GM12878 (cell line): ENCODE measurements at regions not wholly inside any gene's neighbourhood (a gene's known extent, or its start where the extent isn't known, plus 50 kb on each side); places are given as distances from the start of the nearest gene placed in this dataset.

Source experiments
- ATAC-seq: fragments of 200-7000 bp; cut with Tn5 transposase; 3 replicates; pipeline ENCODE4 v1.9.1; 2020; ENCODE audit warnings: mild to moderate bottlenecking, moderate library complexity
- BruUV-seq: library from RNA; stranded (reverse); fragments of 400-500 nt; replicated peaks from 2 replicates; lab custom pipeline; 2021; lab: Mats Ljungman, UMichigan
- CTCF ChIA-PET: fragments of 300-600 bp; sonication (Branson Sonifier 250); formaldehyde crosslinking; extraction: SDS; loops from one replicate; lab custom pipeline; 2021; ENCODE audit warnings: inconsistent platforms; lab: Yijun Ruan, JAX
- POLR2A ChIA-PET: fragments of 350-600 bp; formaldehyde crosslinking; extraction: SDS; loops from one replicate; lab custom pipeline; 2021; ENCODE audit warnings: inconsistent platforms; lab: Charles Lee
- RAD21 ChIA-PET: fragments of 300-600 bp; sonication (Branson Sonifier 250); formaldehyde crosslinking; loops from one replicate; lab custom pipeline; 2023; ENCODE audit warnings: antibody characterized with exemption; ENCODE audit not compliant: unreplicated experiment; lab: Charles Lee
- SMC1A ChIA-PET: fragments of 300-600 bp; sonication (Branson Sonifier 250); formaldehyde crosslinking; loops from one replicate; lab custom pipeline; 2023; ENCODE audit not compliant: unreplicated experiment, uncharacterized antibody; lab: Charles Lee
- DNase-seq: peaks from one replicate; pipeline ENCODE4 v3.0.0-alpha.2; 2011; ENCODE audit warnings: low read depth, low spot score
- FAIRE-seq: peaks from 3 replicates; lab custom pipeline; 2011; peaks lifted over from hg19 to GRCh38; lab: Jason Lieb, UNC
- H2AFZ ChIP-seq: 2 replicates; pipeline ENCODE4 v1.6.0; 2011; ENCODE audit warnings: low read depth, low read length, control low read depth; ENCODE audit not compliant: control insufficient read depth
- H3K27ac ChIP-seq: 2 replicates; pipeline ENCODE4 v1.5.1; 2011; ENCODE audit warnings: control low read depth; ENCODE audit not compliant: control insufficient read depth, insufficient read depth
- H3K27me3 ChIP-seq, 2 experiments: replicated peaks in 1 of 2; 2 replicates each; pipeline versions ENCODE4 v1.6.0 to v1.6.1; 2011; ENCODE audit warnings: low read length in 1 of 2; ENCODE audit not compliant: control insufficient read depth in 2 of 2, insufficient read depth in 2 of 2
- H3K36me3 ChIP-seq, 2 experiments: 2 replicates each; pipeline ENCODE4 v1.5.1; 2011; ENCODE audit warnings: low read length in 1 of 2; ENCODE audit not compliant: control insufficient read depth in 2 of 2, insufficient read depth in 2 of 2
- H3K4me1 ChIP-seq: 2 replicates; pipeline ENCODE4 v1.6.1; 2011; ENCODE audit warnings: mild to moderate bottlenecking, low read length, moderate library complexity, mixed read lengths; ENCODE audit not compliant: control insufficient read depth, insufficient read depth
- H3K4me2 ChIP-seq: 2 replicates; pipeline ENCODE4 v1.6.0; 2011; ENCODE audit warnings: control low read depth; ENCODE audit not compliant: control insufficient read depth, insufficient read depth
- H3K4me3 ChIP-seq: fragments of 200-600 bp; sonication (generic); 2 replicates; pipeline ENCODE4 v1.5.1; 2016
- H3K79me2 ChIP-seq: 2 replicates; pipeline ENCODE4 v1.6.0; 2011; ENCODE audit warnings: low read length; ENCODE audit not compliant: control insufficient read depth, insufficient read depth
- H3K9ac ChIP-seq: 2 replicates; pipeline ENCODE4 v1.8.0; 2011; ENCODE audit warnings: low read length, control low read depth, mixed read lengths; ENCODE audit not compliant: control insufficient read depth, insufficient read depth
- H3K9me3 ChIP-seq: replicated peaks from 3 replicates; pipeline ENCODE4 v1.5.1; 2011; ENCODE audit warnings: mild to moderate bottlenecking, low read length; ENCODE audit not compliant: control insufficient read depth, insufficient read depth
- H4K20me1 ChIP-seq: 2 replicates; pipeline ENCODE4 v1.6.0; 2011; ENCODE audit not compliant: control insufficient read depth, insufficient read depth
- ATF2 ChIP-seq: IDR thresholded peaks from 2 replicates; pipeline ENCODE4 v1.6.1; 2012; ENCODE audit warnings: low read length, inconsistent platforms
- BACH1 ChIP-seq: fragments of 450-650 bp; IDR thresholded peaks from 2 replicates; pipeline ENCODE4 v1.6.1; 2017; ENCODE audit warnings: mild to moderate bottlenecking, borderline replicate concordance
- GABPA ChIP-seq: IDR thresholded peaks from 2 replicates; pipeline ENCODE4 v1.6.1; 2014; ENCODE audit warnings: antibody characterized with exemption, low read depth, mild to moderate bottlenecking, inconsistent platforms
- KLF5 ChIP-seq: fragments of 450-650 bp; IDR thresholded peaks from 2 replicates; pipeline ENCODE4 v1.6.1; 2014; ENCODE audit warnings: mild to moderate bottlenecking; ENCODE audit not compliant: partially characterized antibody
- MTA3 ChIP-seq: IDR thresholded peaks from 2 replicates; pipeline ENCODE4 v1.6.1; 2012; ENCODE audit warnings: low read length, inconsistent platforms, borderline replicate concordance
- MYC ChIP-seq: IDR thresholded peaks from 2 replicates; pipeline ENCODE4 v1.6.1; 2011; ENCODE audit warnings: mild to moderate bottlenecking, low read length, moderate library complexity, inconsistent platforms; ENCODE audit not compliant: insufficient read depth, insufficient replicate concordance, insufficient read length, severe bottlenecking
- NFIC ChIP-seq: IDR thresholded peaks from 2 replicates; pipeline ENCODE4 v1.6.1; 2012; ENCODE audit warnings: low read depth, mild to moderate bottlenecking, inconsistent platforms, low read length, moderate library complexity
- NRF1 ChIP-seq: conservative IDR thresholded peaks from 2 replicates; pipeline ENCODE4 v1.6.1; 2011; ENCODE audit warnings: mild to moderate bottlenecking, low read depth, low read length, improper control_type of control experiment
- PKNOX1 ChIP-seq: fragments of 450-650 bp; IDR thresholded peaks from 2 replicates; pipeline ENCODE4 v1.6.1; 2016; ENCODE audit warnings: mild to moderate bottlenecking
- STAT1 ChIP-seq: fragments of 450-650 bp; conservative IDR thresholded peaks from 2 replicates; pipeline ENCODE4 v1.6.1; 2014; ENCODE audit warnings: antibody characterized with exemption, mild to moderate bottlenecking
- SUPT20H ChIP-seq: IDR thresholded peaks from 2 replicates; pipeline ENCODE4 v1.6.1; 2011; ENCODE audit warnings: low read depth, mild to moderate bottlenecking, low read length, moderate library complexity, borderline replicate concordance; ENCODE audit not compliant: control insufficient read depth
- WGBS: methylation state at CpG from one replicate; pipeline ENCODE4 v1.1.6; 2016; ENCODE audit warnings: low lambda C conversion rate; ENCODE audit not compliant: insufficient replicate concordance, insufficient coverage; ENCODE audit errors: missing lambda C conversion rate; 5-methylcytosine and 5-hydroxymethylcytosine counted together
- in situ Hi-C: fragments of 300-500 bp; cut with MboI; formaldehyde crosslinking; loops from 9 replicates; pipeline ENCODE4 v1.14.3; 2018; ENCODE audit warnings: mixed read lengths
- intact Hi-C: fragments of 100-400 bp; cut with micrococcal nuclease; formaldehyde crosslinking; loops from one replicate; pipeline ENCODE4 v1.14.2; 2022; ENCODE audit not compliant: unreplicated experiment
- TF ChIP-seq, protein P1 (sequence below): fragments of 450-650 bp; formaldehyde crosslinking; IDR thresholded peaks from 2 replicates; pipeline ENCODE4 v1.4.0; 2022; ENCODE audit warnings: mild to moderate bottlenecking, moderate library complexity
- TF ChIP-seq, protein P2 (sequence below): fragments of 450-650 bp; IDR thresholded peaks from 2 replicates; pipeline ENCODE4 v1.6.1; 2017; ENCODE audit warnings: low read depth, mild to moderate bottlenecking, moderate library complexity

DNA sequence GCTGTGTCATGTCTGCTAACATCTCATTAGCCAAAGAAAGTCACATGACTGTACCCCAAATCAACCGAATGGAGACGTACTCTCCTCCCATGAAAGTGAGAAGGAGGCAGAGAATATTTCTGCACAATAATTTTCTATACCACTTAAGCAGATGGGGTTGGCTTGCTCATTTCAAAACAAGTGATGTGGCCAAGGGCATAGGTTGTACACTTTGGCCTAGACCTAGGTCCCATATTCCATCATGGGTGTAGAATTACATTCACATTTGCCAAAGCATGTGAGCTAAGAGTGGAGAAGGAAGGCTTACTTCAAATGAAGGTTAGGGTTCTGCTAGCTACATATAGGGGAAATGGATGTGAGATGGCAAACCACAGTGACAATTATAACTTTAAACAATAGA is 83.0 kb downstream of the ZNF365 start:
- no peak overlapping the region for H2AFZ ChIP-seq
- in situ Hi-C loops (no loop called here), intact Hi-C loops (loop anchor here (5.0 kb wide), 1 partner anchor 70 kb away; no protein-coding TSS in a partner anchor)
- no peaks in the 10 kb centered on the region for H3K79me2 ChIP-seq
- ChIA-PET SMC1A (interaction anchor here (0.8 to 4.0 kb wide), 13 partner anchors 9 to 744 kb away, joined by 3 to 19 read pairs (median 4); no protein-coding TSS in a partner anchor), POLR2A (interaction anchor here (0.6 to 1.3 kb wide), 4 partner anchors 11 to 1111 kb away, joined by 3 to 5 read pairs (median 4); no protein-coding TSS in a partner anchor), RAD21 (interaction anchor here (0.5 to 4.5 kb wide), 15 partner anchors 20 to 689 kb away, joined by 3 to 17 read pairs (median 3); partner anchors contain the start of gene EGR2), CTCF (interaction anchor here (0.9 to 3.3 kb wide), 11 partner anchors 18 to 1263 kb away, joined by 3 to 31 read pairs (median 4); no protein-coding TSS in a partner anchor)
- no peak for DNase-seq
- peaks cover 21% of the 10 kb centered on the region for H3K4me1 ChIP-seq
- peaks cover 0 to 2% of the 10 kb centered on the region in 2 experiments; a peak in 1 of 4 replicates for H3K27me3 ChIP-seq
- H3K9me3 ChIP-seq: no peaks in the 10 kb centered on the region
- H3K36me3 ChIP-seq: no peaks in the 10 kb centered on the region
- no peak for FAIRE-seq
- no peak overlapping the region for H3K9ac ChIP-seq
- peak overlapping the region; percentile 58 for H3K4me2 ChIP-seq
- WGBS: 0% methylated on average over 2 of the region's 2 CpGs
- H4K20me1 ChIP-seq: no peaks in the 10 kb centered on the region
- H3K27ac ChIP-seq: no peak overlapping the region
- ATAC-seq: peak; percentile 11
- BruUV-seq: no TSS peak
- no peak overlapping the region for H3K4me3 ChIP-seq
- TF ChIP-seq MYC (no peak), BACH1 (no peak), NFIC (no peak), GABPA (no peak), PKNOX1 (no peak), SUPT20H (no peak), NRF1 (no peak), ATF2 (no peak), MTA3 (no peak), KLF5 (no peak), STAT1 (no peak)
- TF ChIP-seq, protein P1, sequence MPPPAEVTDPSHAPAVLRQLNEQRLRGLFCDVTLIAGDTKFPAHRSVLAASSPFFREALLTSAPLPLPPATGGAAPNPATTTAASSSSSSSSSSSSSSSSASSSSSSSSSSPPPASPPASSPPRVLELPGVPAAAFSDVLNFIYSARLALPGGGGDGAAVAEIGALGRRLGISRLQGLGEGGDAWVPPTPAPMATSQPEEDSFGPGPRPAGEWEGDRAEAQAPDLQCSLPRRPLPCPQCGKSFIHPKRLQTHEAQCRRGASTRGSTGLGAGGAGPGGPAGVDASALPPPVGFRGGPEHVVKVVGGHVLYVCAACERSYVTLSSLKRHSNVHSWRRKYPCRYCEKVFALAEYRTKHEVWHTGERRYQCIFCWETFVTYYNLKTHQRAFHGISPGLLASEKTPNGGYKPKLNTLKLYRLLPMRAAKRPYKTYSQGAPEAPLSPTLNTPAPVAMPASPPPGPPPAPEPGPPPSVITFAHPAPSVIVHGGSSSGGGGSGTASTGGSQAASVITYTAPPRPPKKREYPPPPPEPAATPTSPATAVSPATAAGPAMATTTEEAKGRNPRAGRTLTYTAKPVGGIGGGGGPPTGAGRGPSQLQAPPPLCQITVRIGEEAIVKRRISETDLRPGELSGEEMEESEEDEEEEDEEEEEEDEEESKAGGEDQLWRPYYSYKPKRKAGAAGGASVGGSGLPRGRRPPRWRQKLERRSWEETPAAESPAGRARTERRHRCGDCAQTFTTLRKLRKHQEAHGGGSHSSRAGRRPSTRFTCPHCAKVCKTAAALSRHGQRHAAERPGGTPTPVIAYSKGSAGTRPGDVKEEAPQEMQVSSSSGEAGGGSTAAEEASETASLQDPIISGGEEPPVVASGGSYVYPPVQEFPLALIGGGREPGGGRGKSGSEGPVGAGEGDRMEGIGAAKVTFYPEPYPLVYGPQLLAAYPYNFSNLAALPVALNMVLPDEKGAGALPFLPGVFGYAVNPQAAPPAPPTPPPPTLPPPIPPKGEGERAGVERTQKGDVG (CRISPR knock-in tag): no peak
- TF ChIP-seq, protein P2, sequence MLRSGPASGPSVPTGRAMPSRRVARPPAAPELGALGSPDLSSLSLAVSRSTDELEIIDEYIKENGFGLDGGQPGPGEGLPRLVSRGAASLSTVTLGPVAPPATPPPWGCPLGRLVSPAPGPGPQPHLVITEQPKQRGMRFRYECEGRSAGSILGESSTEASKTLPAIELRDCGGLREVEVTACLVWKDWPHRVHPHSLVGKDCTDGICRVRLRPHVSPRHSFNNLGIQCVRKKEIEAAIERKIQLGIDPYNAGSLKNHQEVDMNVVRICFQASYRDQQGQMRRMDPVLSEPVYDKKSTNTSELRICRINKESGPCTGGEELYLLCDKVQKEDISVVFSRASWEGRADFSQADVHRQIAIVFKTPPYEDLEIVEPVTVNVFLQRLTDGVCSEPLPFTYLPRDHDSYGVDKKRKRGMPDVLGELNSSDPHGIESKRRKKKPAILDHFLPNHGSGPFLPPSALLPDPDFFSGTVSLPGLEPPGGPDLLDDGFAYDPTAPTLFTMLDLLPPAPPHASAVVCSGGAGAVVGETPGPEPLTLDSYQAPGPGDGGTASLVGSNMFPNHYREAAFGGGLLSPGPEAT: no peak
